ENCODE measurements at regions not wholly inside any gene's neighbourhood (a gene's known extent, or its start where the extent isn't known, plus 50 kb on each side); places are given as distances from the start of the nearest gene placed in this dataset.

- WGBS, 4 donors = 94 to 100% (median 96%) methylated on average over 1 of the region's 1 CpG
- intact Hi-C loops (cut with DNase I) = no loop called here
- no peak for TF ChIP-seq POLR2A (IDR thresholded peaks at IDR 0.05)
- TF ChIP-seq CTCF (IDR thresholded peaks at IDR 0.05) = no peak
- Histone ChIP-seq H3K9me3 (replicated peaks in 1 of 3) (no peaks in the 10 kb centered on the region), H3K4me3 (no peak overlapping the region), H3K36me3 (replicated peaks in 1 of 2) (no peaks in the 10 kb centered on the region), H3K27me3 (no peaks in the 10 kb centered on the region), H3K4me1 (replicated peaks in 1 of 2) (no peaks in the 10 kb centered on the region), H3K27ac (no peak overlapping the region)
- no peak for DNase-seq
Measured at GRCh38 chr15:99850517-99850916, 117.3 kb upstream of the LYSMD4 start.

- Histone ChIP-seq H3K4me3 (no peak overlapping the region), H3K36me3 (replicated peaks in 1 of 2) (no peaks in the 10 kb centered on the region), H3K27me3 (no peaks in the 10 kb centered on the region), H3K9me3 (replicated peaks in 1 of 3) (no peaks in the 10 kb centered on the region), H3K27ac (no peak overlapping the region), H3K4me1 (replicated peaks in 1 of 2) (no peaks in the 10 kb centered on the region)
- WGBS, 4 donors = 69 to 77% (median 71%) methylated on average over 3 of the region's 3 CpGs
- intact Hi-C loops (cut with DNase I) = no loop called here
- DNase-seq = no peak
- TF ChIP-seq POLR2A (IDR thresholded peaks at IDR 0.05) (no peak), CTCF (IDR thresholded peaks at IDR 0.05) (no peak)
Measured at GRCh38 chr15:99845009-99845408, 111.8 kb upstream of the LYSMD4 start.

- no peak for DNase-seq
- TF ChIP-seq POLR2A (IDR thresholded peaks at IDR 0.05) (no peak), CTCF (IDR thresholded peaks at IDR 0.05) (no peak)
- Histone ChIP-seq H3K36me3 (replicated peaks in 1 of 2) (no peaks in the 10 kb centered on the region), H3K27me3 (no peaks in the 10 kb centered on the region), H3K4me3 (no peak overlapping the region), H3K27ac (no peak overlapping the region), H3K4me1 (replicated peaks in 1 of 2) (no peaks in the 10 kb centered on the region), H3K9me3 (replicated peaks in 1 of 3) (no peaks in the 10 kb centered on the region)
- 70 to 80% (median 73%) methylated on average over 8 of the region's 8 CpGs for WGBS, 4 donors
- intact Hi-C loops (cut with DNase I) = no loop called here
Measured at GRCh38 chr15:99844150-99844549, 110.9 kb upstream of the LYSMD4 start.

GRCh38 chr15:99842071-99842470, 108.8 kb upstream of the LYSMD4 start:
- TF ChIP-seq POLR2A (IDR thresholded peaks at IDR 0.05) (no peak), CTCF (IDR thresholded peaks at IDR 0.05) (no peak)
- H3K4me1 ChIP-seq (replicated peaks in 1 of 2) = no peaks in the 10 kb centered on the region
- H3K27ac ChIP-seq = no peak overlapping the region
- H3K36me3 ChIP-seq (replicated peaks in 1 of 2) = no peaks in the 10 kb centered on the region
- H3K9me3 ChIP-seq (replicated peaks in 1 of 3) = no peaks in the 10 kb centered on the region
- intact Hi-C loops (cut with DNase I) = no loop called here
- no peak overlapping the region for H3K4me3 ChIP-seq
- 65 to 88% (median 74%) methylated on average over 1 of the region's 1 CpG for WGBS, 4 donors
- DNase-seq = no peak
- no peaks in the 10 kb centered on the region for H3K27me3 ChIP-seq

Data from adrenal gland (tissue), 9 donors.